A172 (cell line): ENCODE measurements at regions not wholly inside any gene's neighbourhood (a gene's known extent, or its start where the extent isn't known, plus 50 kb on each side); places are given as distances from the start of the nearest gene placed in this dataset.

Source experiments
- DNase-seq: peaks from one replicate; pipeline ENCODE4 v3.0.0-alpha.2; 2015; ENCODE audit warnings: low spot score

- no peak for DNase-seq
Observed at GRCh38 chr14:39772627-39773026, 340.4 kb upstream of the FBXO33 start.

DNA sequence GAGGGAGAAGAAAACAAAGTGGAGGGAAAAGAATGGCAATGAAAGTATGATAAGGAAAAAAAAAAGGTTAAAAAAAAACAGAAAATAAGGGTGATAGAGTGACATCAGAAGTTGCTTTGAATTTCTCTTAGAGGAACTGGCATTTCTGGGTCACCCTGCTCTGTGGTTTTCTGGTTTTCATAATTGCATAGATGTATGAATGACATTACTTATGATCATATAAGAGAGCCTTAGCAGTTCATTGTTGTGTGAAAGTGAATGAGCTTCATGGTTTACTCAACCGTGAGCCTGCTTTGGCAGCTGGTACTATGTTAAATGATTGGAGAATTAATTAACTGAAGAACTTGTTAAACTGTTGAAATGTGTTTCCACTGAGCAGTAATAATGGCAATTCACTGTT lies 336.4 kb upstream of the FBXO33 start:
- DNase-seq = no peak

GRCh38 chr14:39766397-39767000 lies 334.3 kb upstream of the FBXO33 start:
- DNase-seq = no peak

- DNase-seq = no peak
Observed at GRCh38 chr14:39765676-39766075, 333.4 kb upstream of the FBXO33 start.

GRCh38 chr14:39763402-39763890 lies 331.2 kb upstream of the FBXO33 start:
- no peak for DNase-seq

DNA sequence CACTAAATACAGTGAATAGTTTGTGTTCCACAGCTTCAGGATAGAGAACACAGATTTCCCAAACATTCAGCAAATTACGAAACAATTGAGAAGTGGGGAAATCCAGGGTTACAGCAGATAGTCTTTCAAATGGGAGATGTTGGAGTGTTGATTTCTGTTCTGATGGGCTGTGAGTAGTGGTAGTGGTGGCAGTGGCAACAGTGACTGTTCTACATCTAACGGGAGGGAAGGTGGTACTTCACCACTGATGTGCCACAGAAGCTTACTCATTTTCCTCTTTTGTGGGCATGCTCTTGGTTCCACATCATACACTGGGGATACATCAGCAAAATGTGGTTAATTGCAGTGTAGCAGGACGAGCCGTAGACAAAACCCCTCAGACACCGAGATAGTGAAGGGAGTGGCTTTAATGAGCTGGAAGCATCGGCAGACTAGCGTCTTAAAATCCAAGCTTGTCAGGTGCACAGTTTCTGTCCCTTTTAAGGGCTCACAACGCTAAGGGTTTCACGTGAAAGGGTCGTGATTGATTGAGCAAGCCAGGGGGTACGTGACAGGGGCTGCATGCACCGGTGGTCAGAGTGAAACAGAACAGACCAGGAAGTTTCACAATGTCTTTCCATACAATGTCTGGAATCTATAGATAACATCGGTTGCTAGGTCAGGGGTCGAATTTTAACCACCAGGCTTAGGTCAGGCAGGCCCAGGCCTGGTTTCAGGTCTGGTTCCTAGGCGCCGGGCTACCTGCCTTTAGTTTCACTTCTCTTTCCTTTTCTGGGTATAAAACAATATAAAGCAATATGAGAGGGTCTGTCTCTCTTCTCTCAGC lies 330.6 kb upstream of the FBXO33 start:
- DNase-seq = no peak

- no peak for DNase-seq
Observed at GRCh38 chr14:39755269-39755878, 323.1 kb upstream of the FBXO33 start.

DNA sequence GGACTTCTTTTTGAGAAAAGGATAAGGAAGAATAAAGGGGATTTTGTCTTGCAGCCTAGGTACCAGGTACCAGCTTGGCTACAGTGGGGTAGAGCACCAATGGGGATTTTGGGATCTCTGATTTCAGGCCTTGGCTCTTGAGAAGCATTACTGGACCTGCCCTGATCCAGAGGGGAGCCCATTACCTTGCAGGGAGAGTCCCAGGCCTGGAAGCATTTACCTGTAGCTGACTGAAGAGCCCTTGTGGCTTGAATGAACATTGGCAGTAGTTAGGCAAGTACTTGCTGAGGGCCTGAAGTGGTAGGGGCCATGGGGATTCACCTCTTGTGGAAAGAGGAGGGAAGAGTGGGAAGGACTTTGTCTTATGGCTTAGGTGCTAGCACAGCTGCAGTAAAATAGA lies 308.2 kb upstream of the FBXO33 start:
- DNase-seq = no peak

DNA sequence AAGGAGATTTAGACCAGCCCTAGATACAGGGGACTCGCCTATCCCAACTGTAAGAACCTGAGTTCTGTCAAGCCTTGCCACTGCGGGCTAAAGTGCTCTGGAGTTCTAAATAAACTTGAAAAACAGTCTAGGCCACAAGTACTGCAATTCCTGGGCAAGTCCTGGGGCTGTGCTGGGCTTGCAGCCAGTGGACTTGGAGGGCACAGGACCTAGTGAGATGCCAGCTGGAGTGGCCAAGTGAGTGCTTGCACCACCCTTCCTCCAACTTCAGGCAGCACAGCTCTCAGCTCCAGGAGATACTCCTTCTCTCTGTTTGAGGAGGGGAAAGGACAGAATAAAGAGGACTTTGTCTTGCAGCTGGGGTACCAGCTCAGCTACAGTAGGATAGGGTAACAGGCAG lies 307.6 kb upstream of the FBXO33 start:
- DNase-seq = no peak

DNA sequence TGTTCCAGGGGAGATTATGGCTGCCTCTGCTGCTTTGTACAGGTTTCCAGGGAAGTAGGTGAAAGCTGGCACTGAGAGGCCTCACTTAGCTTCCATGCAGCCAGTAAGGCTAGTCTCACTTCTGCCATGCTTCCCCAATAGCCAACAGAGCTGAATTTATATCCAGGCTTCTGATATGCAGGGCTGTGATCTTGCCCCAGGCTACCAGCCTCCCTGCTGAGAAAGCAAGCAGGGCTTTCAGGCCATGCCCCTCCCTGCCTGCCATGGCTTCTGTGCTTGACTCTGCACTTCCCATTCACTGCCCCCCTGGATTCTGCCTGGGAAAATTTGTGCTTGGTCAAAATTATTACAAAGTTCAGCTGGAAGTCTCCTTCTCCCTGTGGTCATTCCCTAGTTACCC lies 302.1 kb upstream of the FBXO33 start:
- no peak for DNase-seq

DNA sequence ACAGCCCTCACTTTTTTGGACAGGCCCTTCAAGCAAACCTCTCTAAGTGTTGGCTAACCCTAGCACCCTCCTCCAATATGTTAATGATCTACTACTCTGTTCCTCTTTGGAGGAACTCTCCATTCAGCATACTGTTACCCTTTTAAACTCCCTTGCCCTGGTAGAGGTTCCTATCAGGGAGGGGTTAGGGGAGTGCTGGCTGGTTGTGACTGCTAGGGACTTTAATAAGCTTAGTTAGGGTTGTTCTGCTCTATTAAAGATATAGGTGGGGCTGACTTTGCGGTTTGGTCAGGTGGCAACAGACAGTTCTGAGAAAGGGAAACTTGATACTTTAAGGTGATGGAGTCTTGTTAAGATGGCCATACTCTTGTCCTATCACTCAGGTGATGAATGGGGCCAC lies 301.5 kb upstream of the FBXO33 start:
- no peak for DNase-seq

DNA sequence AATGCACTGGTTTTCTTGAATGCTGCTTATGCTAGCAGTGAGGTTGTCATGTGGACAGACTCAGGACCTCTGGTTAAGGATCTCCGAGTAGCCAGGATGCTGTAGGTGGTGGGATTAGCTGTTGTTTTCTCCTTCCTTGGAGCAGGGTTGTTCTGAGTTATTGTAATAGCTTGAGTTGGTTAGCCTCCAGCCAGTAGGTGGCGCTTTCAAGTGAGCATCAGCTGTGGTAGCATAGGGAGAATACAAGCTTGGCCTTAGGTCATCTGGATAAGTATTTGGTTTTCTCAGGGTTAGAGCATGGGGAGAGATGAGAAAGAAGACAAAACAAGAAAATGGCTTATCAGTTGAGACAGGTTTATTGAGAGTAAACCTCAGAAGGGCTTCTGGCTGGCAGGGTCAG lies 299.7 kb upstream of the FBXO33 start:
- no peak for DNase-seq

DNA sequence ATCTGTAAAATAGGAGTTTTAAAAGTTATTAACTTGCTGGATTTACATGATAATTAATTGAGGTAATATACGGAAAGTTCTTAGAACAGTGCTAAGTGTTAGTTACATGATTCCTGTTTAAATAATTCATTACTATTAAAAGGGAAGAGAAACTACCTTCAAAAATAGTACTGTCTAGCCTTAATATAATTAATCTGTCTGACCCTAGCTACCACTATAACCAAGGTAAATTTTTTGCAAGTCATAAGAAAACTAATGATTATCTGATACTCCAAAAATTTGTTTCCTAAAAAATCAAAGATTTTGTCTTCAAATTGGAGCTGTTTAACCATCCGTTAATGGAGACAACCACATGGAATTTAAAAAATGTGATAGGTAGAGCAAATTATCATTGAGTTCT lies 294.3 kb upstream of the FBXO33 start:
- no peak for DNase-seq

GRCh38 chr14:39722547-39723273 lies 290.5 kb upstream of the FBXO33 start:
- DNase-seq = no peak

- no peak for DNase-seq
Observed at GRCh38 chr14:39716987-39717570, 284.8 kb upstream of the FBXO33 start.

DNA sequence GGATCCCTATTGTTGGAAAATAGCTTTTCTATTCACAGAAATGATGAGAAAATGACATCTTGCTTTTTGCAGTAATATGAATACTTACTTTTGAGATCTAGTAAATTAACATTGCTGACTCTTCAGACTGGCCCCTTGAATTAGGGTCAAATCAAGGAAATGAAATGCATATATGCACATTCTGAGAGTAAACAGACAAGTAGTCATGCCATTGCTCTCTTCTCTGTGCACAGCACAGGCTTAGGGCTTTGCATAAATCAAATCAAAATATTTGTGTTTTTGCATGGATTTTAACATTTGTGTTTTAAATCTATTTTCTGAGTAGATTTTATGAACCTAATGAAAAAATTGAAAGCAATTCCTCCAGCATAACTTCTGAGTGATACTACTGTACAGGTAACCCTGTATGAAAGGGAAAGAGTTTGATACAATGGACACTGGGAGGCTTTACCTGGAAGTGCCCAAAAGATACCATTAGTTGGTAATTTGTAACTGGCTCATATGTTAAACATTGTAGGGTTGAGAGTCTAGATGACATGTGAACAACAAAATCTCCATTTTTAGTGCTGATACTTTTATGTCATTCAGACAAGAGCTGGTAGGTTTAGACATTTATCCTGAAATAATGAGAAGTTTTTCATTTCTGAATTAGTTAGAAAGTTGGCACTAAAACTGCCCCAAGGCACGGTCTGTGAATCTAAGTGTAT lies 280.2 kb upstream of the FBXO33 start:
- DNase-seq = no peak

DNA sequence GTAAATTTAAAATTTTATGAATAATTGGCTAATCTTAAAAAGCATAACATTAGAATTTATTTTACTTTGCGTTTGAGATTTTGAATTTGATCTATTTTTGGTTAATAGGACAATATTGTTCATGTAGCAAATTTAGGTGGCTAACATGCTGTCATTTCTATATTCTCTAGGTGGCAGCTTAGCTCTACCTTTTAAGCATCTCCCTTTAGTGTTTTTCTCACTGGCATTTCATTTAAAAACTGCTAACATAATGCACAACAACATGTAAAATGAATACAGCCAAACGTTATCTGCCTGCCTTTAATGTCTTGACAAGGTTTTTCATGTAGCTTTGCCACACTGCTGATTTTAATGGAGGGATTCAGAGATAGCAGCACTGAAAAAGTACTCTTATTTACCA lies 272.4 kb upstream of the FBXO33 start:
- no peak for DNase-seq

DNA sequence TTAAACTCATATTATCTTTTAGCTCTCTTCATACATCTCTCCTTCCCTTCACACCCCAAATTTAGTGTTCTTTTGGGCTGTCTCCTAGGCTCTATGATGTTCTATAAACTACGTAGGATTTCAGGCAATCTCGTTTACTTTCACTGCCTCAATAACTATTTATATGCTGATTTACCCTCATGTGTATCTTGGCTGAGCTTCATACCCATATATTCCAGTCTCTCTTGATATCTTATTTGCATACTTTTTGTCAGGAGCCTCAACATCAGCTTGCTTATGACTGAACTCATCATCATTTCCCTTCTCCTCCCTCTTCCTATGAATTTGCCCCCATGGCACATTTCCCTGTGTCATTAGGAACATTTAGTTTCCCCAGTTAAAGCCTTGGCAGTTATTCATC lies 262.1 kb upstream of the FBXO33 start:
- no peak for DNase-seq

GRCh38 chr14:39683691-39684260 lies 251.5 kb upstream of the FBXO33 start:
- DNase-seq = no peak

- no peak for DNase-seq
Observed at GRCh38 chr14:39682582-39682981, 250.3 kb upstream of the FBXO33 start.

- no peak for DNase-seq
Observed at GRCh38 chr14:39681782-39682399, 249.7 kb upstream of the FBXO33 start.
